ENCODE measurements at regions not wholly inside any gene's neighbourhood (a gene's known extent, or its start where the extent isn't known, plus 50 kb on each side); places are given as distances from the start of the nearest gene placed in this dataset.

GRCh38 chr3:107264888-107265287 is 112.4 kb upstream of the CCDC54 start:
- DNase-seq (ENCODE audit: low spot score): no peak

GRCh38 chr3:107265526-107265925 is 111.7 kb upstream of the CCDC54 start:
- no peak for DNase-seq (ENCODE audit: low spot score)

- DNase-seq (ENCODE audit: low spot score): no peak
Observed at GRCh38 chr3:107268469-107268868, 108.8 kb upstream of the CCDC54 start.

GRCh38 chr3:107269136-107269535 is 108.1 kb upstream of the CCDC54 start:
- DNase-seq (ENCODE audit: low spot score): no peak

GRCh38 chr3:107271787-107272387 is 105.4 kb upstream of the CCDC54 start:
- no peak for DNase-seq (ENCODE audit: low spot score)

- no peak for DNase-seq (ENCODE audit: low spot score)
Observed at GRCh38 chr3:107272471-107272870, 104.8 kb upstream of the CCDC54 start.

- no peak for DNase-seq (ENCODE audit: low spot score)
Observed at GRCh38 chr3:107272885-107273284, 104.4 kb upstream of the CCDC54 start.

GRCh38 chr3:107273771-107274170 is 103.5 kb upstream of the CCDC54 start:
- DNase-seq (ENCODE audit: low spot score): no peak

- DNase-seq (ENCODE audit: low spot score): no peak
Observed at GRCh38 chr3:107275511-107275910, 101.7 kb upstream of the CCDC54 start.

- no peak for DNase-seq (ENCODE audit: low spot score)
Observed at GRCh38 chr3:107283948-107284347, 93.3 kb upstream of the CCDC54 start.

GRCh38 chr3:107284612-107285011 is 92.6 kb upstream of the CCDC54 start:
- DNase-seq (ENCODE audit: low spot score): no peak

- no peak for DNase-seq (ENCODE audit: low spot score)
Observed at GRCh38 chr3:107285197-107285596, 92.0 kb upstream of the CCDC54 start.

GRCh38 chr3:107289354-107289753 is 87.9 kb upstream of the CCDC54 start:
- DNase-seq (ENCODE audit: low spot score): no peak

- no peak for DNase-seq (ENCODE audit: low spot score)
Observed at GRCh38 chr3:107294117-107294516, 83.1 kb upstream of the CCDC54 start.

GRCh38 chr3:107297597-107297996 is 79.6 kb upstream of the CCDC54 start:
- no peak for DNase-seq (ENCODE audit: low spot score)

- no peak for DNase-seq (ENCODE audit: low spot score)
Observed at GRCh38 chr3:107307205-107307604, 70.0 kb upstream of the CCDC54 start.

- no peak for DNase-seq (ENCODE audit: low spot score)
Observed at GRCh38 chr3:107308716-107309115, 68.5 kb upstream of the CCDC54 start.

GRCh38 chr3:107309312-107309711 is 67.9 kb upstream of the CCDC54 start:
- no peak for DNase-seq (ENCODE audit: low spot score)

GRCh38 chr3:107313711-107314110 is 63.5 kb upstream of the CCDC54 start:
- no peak for DNase-seq (ENCODE audit: low spot score)

- no peak for DNase-seq (ENCODE audit: low spot score)
Observed at GRCh38 chr3:107315141-107315540, 62.1 kb upstream of the CCDC54 start.

GRCh38 chr3:107323723-107324122 is 53.5 kb upstream of the CCDC54 start:
- no peak for DNase-seq (ENCODE audit: low spot score)

GRCh38 chr3:107325446-107325845 is 51.8 kb upstream of the CCDC54 start:
- no peak for DNase-seq (ENCODE audit: low spot score)

All from ecto neural progenitor cell (in vitro differentiated cells).